H1 (cell line): ENCODE measurements at regions not wholly inside any gene's neighbourhood (a gene's known extent, or its start where the extent isn't known, plus 50 kb on each side); places are given as distances from the start of the nearest gene placed in this dataset.

ENCODE experiments used
- CTCF ChIA-PET: fragments of 300-600 bp; sonication (Branson Sonifier 250); formaldehyde crosslinking; loops from one replicate; lab custom pipeline; 2021; ENCODE audit not compliant: partially characterized antibody; lab: Charles Lee
- POLR2A ChIA-PET: fragments of 300-600 bp; sonication (Branson Sonifier 250); formaldehyde crosslinking; loops from one replicate; lab custom pipeline; 2021; ENCODE audit warnings: inconsistent platforms; ENCODE audit not compliant: partially characterized antibody; lab: Charles Lee
- DNase-seq, 2 experiments: peaks; one replicate each; pipeline versions ENCODE4 v3.0.0 to v3.0.0-alpha.2; 2010 to 2022; ENCODE audit warnings: low spot score in 2 of 2, low read depth in 1 of 2, mixed read lengths in 1 of 2
- FAIRE-seq: peaks from 2 replicates; lab custom pipeline; 2011; peaks lifted over from hg19 to GRCh38; lab: Jason Lieb, UNC
- H2AFZ ChIP-seq: 2 replicates; pipeline ENCODE4 v1.8.1; 2012; ENCODE audit warnings: low read length, inconsistent platforms
- H2AK5ac ChIP-seq: 2 replicates; pipeline ENCODE4 v1.6.1; 2013; ENCODE audit warnings: low read depth, low read length
- H2BK120ac ChIP-seq: replicated peaks from 2 replicates; pipeline ENCODE3; 2013; ENCODE audit warnings: low read depth, low read length, inconsistent platforms
- H2BK12ac ChIP-seq: 2 replicates; pipeline ENCODE4 v1.6.1; 2013; ENCODE audit warnings: low read depth, low read length
- H2BK15ac ChIP-seq: 2 replicates; pipeline ENCODE4 v1.6.1; 2013; ENCODE audit warnings: low read length
- H2BK20ac ChIP-seq: 2 replicates; pipeline ENCODE4 v1.6.1; 2013; ENCODE audit warnings: low read length
- H2BK5ac ChIP-seq: 2 replicates; pipeline ENCODE4 v1.6.1; 2013; ENCODE audit warnings: low read depth, low read length
- H3K14ac ChIP-seq: 2 replicates; pipeline ENCODE4 v1.6.1; 2013; ENCODE audit warnings: inconsistent platforms; ENCODE audit not compliant: insufficient read length
- H3K18ac ChIP-seq: 2 replicates; pipeline ENCODE4 v1.6.1; 2013; ENCODE audit warnings: low read length; ENCODE audit errors: extremely low read depth
- H3K23ac ChIP-seq: 2 replicates; pipeline ENCODE4 v1.6.1; 2013; ENCODE audit warnings: inconsistent platforms; ENCODE audit not compliant: insufficient read length
- H3K23me2 ChIP-seq: 2 replicates; pipeline ENCODE4 v1.6.1; 2013; ENCODE audit warnings: low read depth, low read length
- H3K27ac ChIP-seq: 2 replicates; pipeline ENCODE4 v1.6.1; 2011; ENCODE audit warnings: low read depth, low read length, inconsistent platforms
- H3K27me3 ChIP-seq, 4 experiments: replicated peaks in 1 of 4; 1 replicate in 1 of 4; 2 replicates in 3 of 4; pipeline versions ENCODE4 v1.6.1 to v1.8.1; 2011 to 2013; ENCODE audit warnings: low read length in 3 of 4, mild to moderate bottlenecking in 3 of 4, inconsistent platforms in 2 of 4, mixed read lengths in 2 of 4, moderate library complexity in 1 of 4; ENCODE audit not compliant: control insufficient read depth in 3 of 4, insufficient read depth in 3 of 4; ENCODE audit errors: extremely low read depth in 1 of 4
- H3K36me3 ChIP-seq, 4 experiments: 2 replicates each; pipeline versions ENCODE4 v1.6.1 to v1.8.1; 2011 to 2013; ENCODE audit warnings: mild to moderate bottlenecking in 4 of 4, low read length in 3 of 4, moderate library complexity in 2 of 4, control low read depth in 1 of 4, inconsistent platforms in 1 of 4; ENCODE audit not compliant: insufficient read depth in 4 of 4, control insufficient read depth in 2 of 4
- H3K4ac ChIP-seq: replicated peaks from 2 replicates; pipeline ENCODE3; 2013; ENCODE audit warnings: low read length, low read depth, mixed read lengths, inconsistent platforms; ENCODE audit not compliant: insufficient read length
- H3K4me1 ChIP-seq, 4 experiments: replicated peaks in 1 of 4; 1 replicate in 1 of 4; 2 replicates in 3 of 4; pipeline versions ENCODE4 v1.6.1 to v1.8.1; 2011 to 2013; ENCODE audit warnings: low read length in 3 of 4, inconsistent platforms in 2 of 4, mixed read lengths in 1 of 4; ENCODE audit not compliant: insufficient read depth in 4 of 4, control insufficient read depth in 3 of 4
- H3K4me2 ChIP-seq, 2 experiments: 2 replicates each; pipeline versions ENCODE4 v1.6.1 to v1.8.1; 2011 to 2013; ENCODE audit warnings: low read depth in 2 of 2, low read length in 2 of 2, control low read depth in 1 of 2, inconsistent platforms in 1 of 2, mild to moderate bottlenecking in 1 of 2; ENCODE audit not compliant: insufficient read depth in 1 of 2
- H3K4me3 ChIP-seq, 4 experiments: fragments of 200-600, 300-600 bp in 1 of 4; sonication (generic), shearing (Covaris generic), sonication (Bioruptor Twin) in 1 of 4; 2 replicates each; pipeline versions ENCODE4 v1.5.1 to v1.8.1; 2011 to 2016; ENCODE audit warnings: low read length in 4 of 4, low read depth in 3 of 4, control low read depth in 2 of 4, inconsistent platforms in 2 of 4, mild to moderate bottlenecking in 2 of 4, mixed read lengths in 1 of 4, moderate library complexity in 1 of 4; ENCODE audit not compliant: insufficient read depth in 2 of 4; ENCODE audit errors: extremely low read depth in 1 of 4
- H3K56ac ChIP-seq: replicated peaks from 2 replicates; pipeline ENCODE3; 2013; ENCODE audit warnings: low read depth, mild to moderate bottlenecking, mixed read lengths, low read length, inconsistent platforms; ENCODE audit not compliant: insufficient read length
- H3K79me1 ChIP-seq: 2 replicates; pipeline ENCODE4 v1.6.1; 2013; ENCODE audit warnings: low read depth, low read length, control low read depth
- H3K79me2 ChIP-seq, 2 experiments: 2 replicates each; pipeline versions ENCODE4 v1.6.1 to v1.8.1; 2012 to 2013; ENCODE audit warnings: low read length in 2 of 2, mild to moderate bottlenecking in 2 of 2, inconsistent platforms in 1 of 2; ENCODE audit not compliant: insufficient read depth in 2 of 2, control insufficient read depth in 1 of 2
- H3K9ac ChIP-seq, 4 experiments: replicated peaks in 1 of 4; 1 replicate in 1 of 4; 2 replicates in 3 of 4; pipeline versions ENCODE4 v1.6.1 to v1.8.1; 2011 to 2013; ENCODE audit warnings: low read depth in 3 of 4, low read length in 3 of 4, control low read depth in 2 of 4, mild to moderate bottlenecking in 2 of 4, moderate library complexity in 2 of 4, inconsistent platforms in 1 of 4; ENCODE audit errors: extremely low read depth in 1 of 4
- H3K9me3 ChIP-seq, 2 experiments: 2 replicates each; pipeline versions ENCODE4 v1.6.1 to v1.8.1; 2012 to 2013; ENCODE audit warnings: mild to moderate bottlenecking in 2 of 2, moderate library complexity in 2 of 2, control low read depth in 1 of 2, inconsistent platforms in 1 of 2, low read depth in 1 of 2, low read length in 1 of 2, mixed read lengths in 1 of 2; ENCODE audit not compliant: insufficient read depth in 2 of 2
- H4K20me1 ChIP-seq, 2 experiments: replicated peaks in 1 of 2; 2 replicates each; pipeline versions ENCODE3 to v1.8.1; 2011 to 2013; ENCODE audit warnings: inconsistent platforms in 2 of 2, low read length in 2 of 2, mild to moderate bottlenecking in 1 of 2; ENCODE audit not compliant: insufficient read depth in 2 of 2, control insufficient read depth in 1 of 2
- H4K5ac ChIP-seq: 2 replicates; pipeline ENCODE4 v1.6.1; 2013; ENCODE audit warnings: low read length, low read depth, mixed read lengths, inconsistent platforms; ENCODE audit not compliant: insufficient read length
- H4K8ac ChIP-seq: 2 replicates; pipeline ENCODE4 v1.8.0; 2013; ENCODE audit warnings: mild to moderate bottlenecking, moderate library complexity, low read length, inconsistent platforms; ENCODE audit not compliant: insufficient read depth; ENCODE audit errors: extremely low read depth
- H4K91ac ChIP-seq: replicated peaks from 2 replicates; pipeline ENCODE3; 2013; ENCODE audit warnings: low read length, mixed read lengths, inconsistent platforms; ENCODE audit not compliant: insufficient read length
- POU5F1 ChIP-seq: IDR thresholded peaks from 2 replicates; pipeline ENCODE4 v1.6.1; 2011; ENCODE audit warnings: low read depth, mild to moderate bottlenecking, low read length, moderate library complexity
- RAD21 ChIP-seq, 2 experiments: IDR thresholded peaks in 1 of 2; conservative IDR thresholded peaks in 1 of 2; 2 replicates each; pipeline ENCODE4 v1.6.1; 2011; ENCODE audit warnings: low read depth in 2 of 2, low read length in 2 of 2, improper control_type of control experiment in 1 of 2, inconsistent platforms in 1 of 2, mild to moderate bottlenecking in 1 of 2, moderate library complexity in 1 of 2
- RNF2 ChIP-seq: fragments of 200-900, 300-1000 bp; sonication (generic); IDR thresholded peaks from 2 replicates; pipeline ENCODE4 v1.7.1; 2016; ENCODE audit warnings: borderline replicate concordance, low read depth, mild to moderate bottlenecking, antibody characterized with exemption, low read length; ENCODE audit not compliant: poor library complexity, severe bottlenecking; ENCODE audit errors: missing control alignments
- WGBS, 2 experiments: shearing (Covaris generic) in 1 of 2; methylation state at CpG; one replicate each; pipeline versions ENCODE4 v1.1.6 to v1.1.7; 2013 to 2015; ENCODE audit warnings: low lambda C conversion rate in 2 of 2, mixed read lengths in 2 of 2, inconsistent platforms in 1 of 2, low coverage in 1 of 2, missing lambda C conversion rate in 1 of 2; ENCODE audit not compliant: insufficient replicate concordance in 2 of 2, insufficient coverage in 1 of 2, insufficient read length in 1 of 2; ENCODE audit errors: extremely low coverage in 1 of 2, missing lambda C conversion rate in 1 of 2; 5-methylcytosine and 5-hydroxymethylcytosine counted together

DNA sequence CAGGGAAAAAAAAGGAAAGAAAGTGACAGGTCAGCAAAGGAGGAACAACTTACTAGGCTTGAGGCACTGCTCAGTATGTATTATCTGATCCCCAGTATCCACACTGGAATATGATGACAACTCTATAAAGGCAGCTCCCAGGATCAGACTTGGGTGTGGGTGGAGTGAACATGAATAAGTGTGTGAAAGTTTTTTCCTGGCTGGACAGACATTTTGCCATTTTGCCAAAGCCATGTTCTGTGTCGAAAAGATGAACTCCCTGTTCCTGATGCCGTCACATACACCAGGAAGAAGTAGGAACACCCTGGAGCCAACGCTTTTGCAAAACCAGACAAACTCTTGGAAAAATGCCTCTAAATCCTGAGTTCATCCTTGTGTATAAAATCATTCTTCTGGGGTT is 143.2 kb upstream of the MEOX2 start:
- H3K14ac ChIP-seq, result no peak overlapping the region
- no peak for DNase-seq
- H2AFZ ChIP-seq, result no peak overlapping the region
- no peak overlapping the region for H3K23ac ChIP-seq
- no peak overlapping the region for H3K18ac ChIP-seq
- no peaks in the 10 kb centered on the region; a peak in 1 of 7 replicates for H3K4me1 ChIP-seq
- no peak overlapping the region for H2AK5ac ChIP-seq
- H3K4ac ChIP-seq, result no peak overlapping the region
- no peaks in the 10 kb centered on the region for H3K9me3 ChIP-seq
- no peak overlapping the region for H2BK12ac ChIP-seq
- no peak overlapping the region for H2BK15ac ChIP-seq
- no peaks in the 10 kb centered on the region for H3K79me2 ChIP-seq
- H3K9ac ChIP-seq, result no peak overlapping the region
- WGBS, 2 experiments, result 90% methylated on average over 3 of the region's 3 CpGs; no CpG with 5 or more reads in 1 of the 2 experiments
- no peaks in the 10 kb centered on the region for H3K23me2 ChIP-seq
- CTCF ChIA-PET, result no interaction called here
- no peak overlapping the region for H2BK20ac ChIP-seq
- H3K4me2 ChIP-seq, result no peak overlapping the region
- TF ChIP-seq RNF2 (no peak), POU5F1 (no peak), RAD21 (IDR thresholded peaks at IDR 0.05 in 1 of 2, conservative IDR thresholded peaks at IDR 0.05 in 1 of 2; ENCODE audit: low read depth in 2 of 2, low read length in 2 of 2) (no peak)
- TF ChIP-seq, all 59 proteins: peak for 0
- POLR2A ChIA-PET, result no interaction called here
- no peak overlapping the region for H3K27ac ChIP-seq
- H4K8ac ChIP-seq, result no peak overlapping the region
- FAIRE-seq, result no peak
- H3K36me3 ChIP-seq, result no peaks in the 10 kb centered on the region
- no peak overlapping the region for H4K5ac ChIP-seq
- H3K27me3 ChIP-seq, result no peaks in the 10 kb centered on the region
- H3K4me3 ChIP-seq, result no peak overlapping the region
- no peak overlapping the region for H2BK120ac ChIP-seq
- H3K79me1 ChIP-seq, result no peaks in the 10 kb centered on the region
- H3K56ac ChIP-seq, result no peak overlapping the region
- H4K91ac ChIP-seq, result no peak overlapping the region
- H4K20me1 ChIP-seq, result no peaks in the 10 kb centered on the region
- no peak overlapping the region for H2BK5ac ChIP-seq
